ENCODE measurements at regions not wholly inside any gene's neighbourhood (a gene's known extent, or its start where the extent isn't known, plus 50 kb on each side); places are given as distances from the start of the nearest gene placed in this dataset.

GRCh38 chr20:19830211-19830785 lies 72.2 kb downstream of the RIN2 start:
- TF ChIP-seq TAF1 (IDR thresholded peaks at IDR 0.05; ENCODE audit: borderline replicate concordance, insufficient read depth, low read length), result no peak
- TF ChIP-seq POLR2AphosphoS5 (IDR thresholded peaks at IDR 0.05; ENCODE audit: low read depth, low read length), result no peak
- TF ChIP-seq SIN3A (IDR thresholded peaks at IDR 0.05; ENCODE audit: borderline replicate concordance, insufficient read depth, low read length), result no peak
- TF ChIP-seq FOXP2 (optimal IDR thresholded peaks at IDR 0.05; ENCODE audit: borderline replicate concordance, extremely low read depth, extremely low read length, insufficient read depth), result no peak
- no peak for TF ChIP-seq REST (IDR thresholded peaks at IDR 0.05; ENCODE audit: insufficient read depth in 1 of 2, low read depth in 2 of 2, low read length in 2 of 2)

- TF ChIP-seq FOXP2 (optimal IDR thresholded peaks at IDR 0.05; ENCODE audit: borderline replicate concordance, extremely low read depth, extremely low read length, insufficient read depth), result no peak
- no peak for TF ChIP-seq REST (IDR thresholded peaks at IDR 0.05; ENCODE audit: insufficient read depth in 1 of 2, low read depth in 2 of 2, low read length in 2 of 2)
- no peak for TF ChIP-seq TAF1 (IDR thresholded peaks at IDR 0.05; ENCODE audit: borderline replicate concordance, insufficient read depth, low read length)
- no peak for TF ChIP-seq POLR2AphosphoS5 (IDR thresholded peaks at IDR 0.05; ENCODE audit: low read depth, low read length)
- TF ChIP-seq SIN3A (IDR thresholded peaks at IDR 0.05; ENCODE audit: borderline replicate concordance, insufficient read depth, low read length), result no peak
These were observed 74.8 kb downstream of the RIN2 start for GRCh38 chr20:19832875-19833274.

GRCh38 chr20:19833395-19833794 lies 75.3 kb downstream of the RIN2 start:
- TF ChIP-seq FOXP2 (optimal IDR thresholded peaks at IDR 0.05; ENCODE audit: borderline replicate concordance, extremely low read depth, extremely low read length, insufficient read depth) (no peak), SIN3A (IDR thresholded peaks at IDR 0.05; ENCODE audit: borderline replicate concordance, insufficient read depth, low read length) (no peak), REST (IDR thresholded peaks at IDR 0.05; ENCODE audit: insufficient read depth in 1 of 2, low read depth in 2 of 2, low read length in 2 of 2) (no peak), TAF1 (IDR thresholded peaks at IDR 0.05; ENCODE audit: borderline replicate concordance, insufficient read depth, low read length) (no peak), POLR2AphosphoS5 (IDR thresholded peaks at IDR 0.05; ENCODE audit: low read depth, low read length) (no peak)

- TF ChIP-seq FOXP2 (optimal IDR thresholded peaks at IDR 0.05; ENCODE audit: borderline replicate concordance, extremely low read depth, extremely low read length, insufficient read depth) (no peak), SIN3A (IDR thresholded peaks at IDR 0.05; ENCODE audit: borderline replicate concordance, insufficient read depth, low read length) (no peak), REST (IDR thresholded peaks at IDR 0.05; ENCODE audit: insufficient read depth in 1 of 2, low read depth in 2 of 2, low read length in 2 of 2) (no peak), POLR2AphosphoS5 (IDR thresholded peaks at IDR 0.05; ENCODE audit: low read depth, low read length) (no peak), TAF1 (IDR thresholded peaks at IDR 0.05; ENCODE audit: borderline replicate concordance, insufficient read depth, low read length) (no peak)
These were observed 76.2 kb downstream of the RIN2 start for GRCh38 chr20:19834287-19834686.

Data from PFSK-1 (cell line).